IPS DF 4.7 (cell line): ENCODE measurements at regions not wholly inside any gene's neighbourhood (a gene's known extent, or its start where the extent isn't known, plus 50 kb on each side); places are given as distances from the start of the nearest gene placed in this dataset.

Source experiments
- DNase-seq: peaks from one replicate; pipeline ENCODE4 v3.0.0-alpha.2; 2013; ENCODE audit warnings: low spot score; ENCODE audit errors: extremely low read depth

DNA sequence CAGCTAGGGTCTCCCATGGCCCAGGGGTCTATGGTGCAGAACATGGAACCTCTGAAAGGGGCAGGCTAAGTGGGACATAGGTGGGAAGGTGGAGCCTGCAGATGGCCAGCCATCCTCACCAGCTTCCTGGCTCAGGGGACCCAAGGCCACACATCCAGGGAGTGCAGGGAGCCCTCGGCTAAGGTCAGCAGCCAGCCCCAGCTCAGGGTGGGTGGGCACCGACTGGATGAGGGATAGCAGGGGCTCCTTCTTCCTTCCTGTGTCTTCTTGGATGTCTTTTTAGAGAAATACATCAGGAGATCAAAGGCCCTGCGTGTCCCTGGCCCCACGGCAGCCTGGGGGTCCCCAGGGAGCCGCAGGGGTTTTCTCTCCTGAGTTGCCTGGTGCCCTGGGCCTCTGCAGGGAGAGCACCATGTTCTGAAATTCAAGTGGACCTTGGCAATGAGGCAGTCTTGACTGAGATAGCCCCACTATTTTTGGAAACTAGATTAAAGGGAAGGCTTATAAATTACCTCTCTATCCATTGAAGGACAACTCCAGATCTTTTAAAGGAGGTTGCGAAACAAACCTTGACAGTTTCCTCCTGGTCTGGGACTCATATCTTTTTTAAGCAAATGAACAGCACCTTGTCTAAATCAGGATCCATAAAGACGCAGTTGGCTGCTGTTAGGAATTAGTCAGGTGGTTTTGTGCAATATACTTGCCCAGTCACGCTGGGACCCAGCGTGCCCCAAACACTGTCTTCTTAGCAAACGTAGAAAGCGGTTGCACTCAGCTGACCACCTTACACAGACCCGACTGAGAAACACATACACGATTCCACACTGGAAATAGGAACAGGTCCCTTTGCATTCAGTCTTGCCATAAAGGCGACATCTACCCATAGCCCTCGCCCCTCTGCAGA, 242.3 kb downstream of the TOMM20 start:
- DNase-seq: no peak

- DNase-seq: no peak
Measured at GRCh38 chr1:234885601-234886000, 243.0 kb downstream of the TOMM20 start.

GRCh38 chr1:234884701-234885100, 243.9 kb downstream of the TOMM20 start:
- no peak for DNase-seq

DNA sequence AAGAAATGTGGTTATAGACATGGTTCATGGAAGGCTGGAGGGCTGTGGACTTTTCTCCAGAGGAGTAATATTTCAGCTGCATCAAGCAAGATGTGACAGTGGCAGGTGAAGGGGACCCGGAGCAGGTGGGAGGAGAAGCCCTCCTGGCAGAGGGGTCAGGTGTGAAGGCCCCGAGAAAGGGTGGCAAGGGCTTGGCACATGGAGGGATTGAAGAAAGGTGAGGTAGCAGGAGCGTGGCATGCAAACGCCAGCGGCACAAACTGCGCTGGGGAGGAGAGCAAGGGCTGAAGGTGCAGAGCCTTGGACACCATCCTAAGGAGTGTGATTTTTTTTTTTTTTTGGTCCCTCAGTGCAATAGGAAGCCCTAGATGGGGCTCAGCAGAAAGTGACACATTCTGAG, 244.6 kb downstream of the TOMM20 start:
- DNase-seq: no peak

- DNase-seq: no peak
Measured at GRCh38 chr1:234882898-234883297, 245.7 kb downstream of the TOMM20 start.

DNA sequence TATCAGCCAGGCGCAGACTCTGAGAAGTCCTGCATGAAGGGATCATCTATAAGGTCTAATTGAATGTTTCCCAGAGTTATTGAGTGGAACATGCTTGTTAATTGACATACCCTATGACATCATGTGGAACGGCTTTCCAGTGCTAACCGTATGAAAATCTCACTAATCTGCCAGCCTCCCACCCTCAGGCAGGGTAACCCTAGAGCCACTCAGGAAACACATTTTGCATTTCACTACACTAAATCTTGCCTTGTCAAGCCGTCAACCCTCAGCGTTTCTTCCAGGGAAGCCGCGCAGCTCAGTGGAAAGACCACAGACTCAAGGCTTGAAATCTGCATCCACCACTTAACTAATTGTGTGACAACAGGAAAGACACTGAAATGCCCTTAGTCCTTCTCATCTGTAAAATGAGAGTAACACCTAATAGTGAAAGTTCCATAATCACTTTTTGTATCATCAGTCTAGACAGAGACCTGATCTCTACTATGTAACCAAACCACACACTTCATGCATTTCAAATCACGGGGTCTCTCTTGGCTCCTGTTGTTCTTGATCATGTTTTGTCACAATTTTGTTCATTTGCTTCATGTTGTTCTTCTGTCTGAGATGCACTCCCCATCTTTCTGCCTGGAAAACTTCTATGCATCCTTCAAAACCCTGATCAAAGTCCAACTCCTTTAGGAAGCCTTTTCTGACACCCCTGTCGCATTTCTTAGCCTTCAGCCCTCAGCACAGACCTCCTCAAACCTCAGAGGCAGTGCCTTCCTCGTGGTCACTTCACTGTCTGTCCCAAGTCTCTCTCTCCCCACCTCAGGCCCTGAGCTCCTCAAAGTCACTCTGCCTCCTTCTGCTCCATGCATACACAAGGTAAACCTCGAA, 246.5 kb downstream of the TOMM20 start:
- DNase-seq: no peak

GRCh38 chr1:234879147-234880080, 249.2 kb downstream of the TOMM20 start:
- no peak for DNase-seq

GRCh38 chr1:234878288-234878687, 250.3 kb downstream of the TOMM20 start:
- DNase-seq: no peak

DNA sequence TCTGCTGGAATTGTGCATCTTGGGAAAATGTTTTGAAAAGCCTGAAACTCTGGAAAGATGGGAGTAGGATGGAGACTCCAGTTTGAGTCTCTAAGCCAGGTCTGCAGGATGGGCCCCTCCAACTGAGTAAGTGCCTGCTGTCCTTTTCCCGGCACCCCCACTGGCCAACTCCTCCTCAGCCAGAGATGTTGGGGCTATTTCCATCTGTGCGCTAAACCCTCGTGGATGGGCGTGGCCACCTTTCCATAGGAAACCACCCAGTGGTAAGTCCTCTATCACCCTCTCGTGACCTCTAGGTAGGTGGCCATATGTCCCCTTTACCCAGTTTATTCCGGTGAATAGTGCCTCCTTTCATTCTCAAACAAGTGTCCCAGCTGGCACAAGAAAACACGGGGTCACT, 250.9 kb downstream of the TOMM20 start:
- no peak for DNase-seq

DNA sequence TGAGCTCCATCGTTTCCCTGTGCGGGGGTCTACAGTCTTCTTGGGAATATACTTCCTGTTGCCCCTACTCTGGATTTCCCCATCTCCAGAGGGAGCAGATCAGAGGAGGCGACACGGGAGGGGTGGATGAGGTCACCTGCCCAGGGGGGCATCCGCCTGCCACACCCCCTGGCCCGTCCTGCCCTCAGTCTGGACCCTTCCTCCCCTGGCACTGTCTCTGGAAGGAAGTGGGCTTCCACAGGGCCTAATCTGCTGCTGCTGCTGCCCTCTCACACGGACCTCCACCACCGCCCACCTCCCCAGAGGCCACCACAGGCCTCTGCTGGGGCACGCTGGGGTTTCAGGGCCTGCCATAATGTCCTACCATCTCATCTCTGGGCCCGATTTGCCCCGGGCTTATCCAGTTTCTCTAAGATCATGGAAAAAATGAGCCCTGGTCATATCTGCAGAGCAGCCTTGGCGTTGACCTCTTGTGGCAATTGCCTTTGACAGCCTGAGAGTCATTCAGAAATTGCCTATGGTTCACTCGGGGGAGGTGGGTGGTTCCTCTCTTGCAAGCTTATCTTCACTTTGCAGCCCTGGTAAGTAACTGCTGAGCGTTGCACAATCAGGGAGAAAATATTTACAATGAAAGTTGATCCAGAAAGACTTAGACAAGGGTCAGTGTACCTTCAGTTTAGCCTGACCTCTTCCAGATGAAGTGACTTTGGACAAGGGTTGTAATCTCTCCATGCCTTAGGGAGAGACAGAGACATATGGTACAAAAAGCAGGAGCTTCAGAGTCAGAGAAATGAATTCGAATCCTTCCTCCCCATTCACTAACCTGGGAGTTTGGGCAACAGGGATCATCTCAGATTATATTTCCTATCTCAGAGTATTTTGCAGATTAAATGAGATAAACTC, 252.4 kb downstream of the TOMM20 start:
- no peak for DNase-seq

DNA sequence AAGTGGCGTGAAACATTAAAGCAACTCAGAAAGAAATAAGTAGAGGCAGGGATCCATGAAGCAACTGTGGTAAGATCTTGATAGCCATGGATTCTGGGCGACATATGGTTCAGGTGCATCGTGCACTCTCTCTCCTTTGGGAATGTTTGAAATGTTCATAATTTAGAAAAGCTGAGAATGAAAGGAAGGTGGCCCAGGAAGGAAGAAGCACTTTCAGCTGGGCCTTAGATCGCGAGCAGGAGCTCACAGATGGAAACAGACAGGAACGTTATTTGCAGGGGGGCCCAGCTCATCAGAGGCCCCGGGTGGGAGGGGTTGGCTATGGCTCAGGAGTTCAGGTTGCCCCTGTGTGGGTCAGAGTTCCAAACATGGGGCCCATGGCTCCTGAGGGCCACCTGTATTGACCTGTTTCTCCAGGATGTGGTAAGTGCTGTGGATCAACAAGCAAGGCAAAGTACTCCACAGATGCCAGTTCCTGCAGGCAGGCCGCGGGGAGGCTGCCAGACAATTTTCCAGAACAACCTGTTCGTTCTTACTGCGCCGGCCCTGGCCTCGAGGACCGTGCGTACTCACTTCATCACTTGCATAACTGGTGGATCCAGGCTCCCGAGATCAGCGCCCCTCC, 253.2 kb downstream of the TOMM20 start:
- no peak for DNase-seq

GRCh38 chr1:234874291-234875288, 254.0 kb downstream of the TOMM20 start:
- DNase-seq: no peak

- DNase-seq: no peak
Measured at GRCh38 chr1:234871710-234872271, 256.8 kb downstream of the TOMM20 start.

DNA sequence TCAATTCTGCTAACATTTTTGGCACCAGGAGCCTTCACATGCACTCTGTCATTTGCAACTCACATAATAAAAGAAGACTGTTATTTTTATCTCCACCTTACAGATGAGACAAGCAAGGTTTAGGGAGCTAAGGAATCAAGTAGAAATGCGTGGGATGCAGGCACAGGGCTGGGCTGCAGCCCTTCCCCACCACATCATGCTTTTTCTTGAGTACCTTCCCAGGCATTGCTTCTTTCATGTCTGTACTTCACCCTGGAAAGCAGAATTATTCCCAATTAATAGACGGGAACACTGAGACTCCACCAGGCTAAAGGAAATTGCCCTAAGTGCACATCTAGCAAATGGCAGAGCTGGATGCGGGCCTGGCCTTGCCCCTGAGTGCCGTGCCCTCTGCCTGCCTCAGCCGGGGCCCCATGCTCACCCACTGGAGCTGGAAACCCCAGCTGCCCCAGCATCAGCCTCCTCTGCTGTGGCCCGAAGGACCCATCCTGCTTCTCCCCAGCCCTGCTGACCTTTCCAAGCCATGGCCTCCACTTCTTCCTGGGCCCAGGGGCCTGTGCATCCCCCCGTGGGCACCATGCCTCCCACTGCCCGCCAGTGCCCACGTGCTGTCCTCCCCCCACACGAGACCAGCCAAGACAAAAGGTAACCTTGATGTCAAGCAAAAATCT, 257.5 kb downstream of the TOMM20 start:
- no peak for DNase-seq

DNA sequence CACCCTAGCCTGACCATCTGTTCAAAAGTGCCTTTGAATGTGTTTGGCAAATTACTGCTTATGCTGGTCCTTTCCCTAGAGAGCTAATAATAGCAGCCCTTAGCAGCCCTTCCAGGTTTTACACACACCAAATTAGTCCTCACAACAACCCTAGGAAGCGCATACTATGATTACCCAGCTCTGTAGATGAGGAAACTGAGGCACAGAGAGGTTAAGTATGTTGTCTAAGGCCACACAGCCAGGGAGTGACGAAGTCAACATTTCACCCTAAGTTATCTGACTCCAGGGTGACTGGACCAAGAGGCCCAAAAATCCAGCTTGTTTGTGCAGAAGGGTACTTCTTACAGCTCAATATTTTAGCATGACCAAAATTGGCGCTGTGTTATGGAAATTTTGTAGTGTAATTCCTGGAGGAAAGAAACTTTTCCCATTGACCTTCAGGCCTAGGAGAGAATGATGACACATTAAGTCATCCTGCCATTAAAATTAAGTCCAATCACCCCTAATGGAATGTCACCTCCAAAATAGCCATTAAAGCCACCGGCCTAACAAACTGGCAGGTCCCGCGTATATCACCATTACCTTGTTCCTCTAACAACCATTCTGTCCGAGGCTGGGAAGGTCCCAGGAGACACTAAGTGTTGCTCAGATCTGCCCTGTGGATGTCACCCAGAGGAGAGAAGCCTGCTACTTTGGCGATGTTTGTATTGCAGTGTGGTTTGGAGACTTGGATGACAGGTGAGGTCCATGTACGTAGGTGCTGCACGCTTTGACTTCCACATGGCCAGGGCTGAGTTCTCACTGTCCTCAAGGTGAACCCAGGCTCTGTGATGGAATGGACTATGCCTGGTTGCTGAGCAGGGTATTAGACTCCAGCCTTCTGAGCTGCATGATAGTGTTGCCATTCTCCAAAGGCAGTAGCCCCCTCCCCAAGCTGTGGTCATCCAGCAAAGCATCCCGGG, 258.3 kb downstream of the TOMM20 start:
- DNase-seq: no peak
